Body of pancreas (tissue), 4 donors: ENCODE measurements at regions not wholly inside any gene's neighbourhood (a gene's known extent, or its start where the extent isn't known, plus 50 kb on each side); places are given as distances from the start of the nearest gene placed in this dataset.
A peak's percentile ranks its signal among the peaks of the same experiment; 100 is the strongest.

Source experiments
- ATAC-seq: fragments of 150-250 bp; one replicate; pipeline ENCODE4 v1.9.1; 2016
- DNase-seq, 4 donors: peaks; one replicate each; pipeline ENCODE4 v3.0.0-alpha.2; 2019
- H3K27ac ChIP-seq, 4 donors: fragments of 200-600 bp; sonication (generic); 1 replicate in 3 of 4; 2 replicates in 1 of 4; pipeline versions ENCODE4 v1.5.1 to v1.6.1; 2016 to 2019; ENCODE audit warnings: mild to moderate bottlenecking in 1 of 4, mixed read lengths in 1 of 4, moderate library complexity in 1 of 4
- H3K27me3 ChIP-seq, 2 donors: fragments of 200-600 bp; sonication (generic); one replicate each; pipeline ENCODE4 v1.6.0; 2016; ENCODE audit warnings: mild to moderate bottlenecking in 1 of 2
- H3K36me3 ChIP-seq, 2 donors: fragments of 200-600 bp; sonication (generic); replicated peaks in 1 of 2; 2 replicates each; pipeline ENCODE4 v1.5.1; 2016; ENCODE audit warnings: low read depth in 2 of 2; ENCODE audit not compliant: insufficient read depth in 1 of 2
- H3K4me1 ChIP-seq: fragments of 200-600 bp; sonication (generic); one replicate; pipeline ENCODE4 v1.6.0; 2016
- H3K4me3 ChIP-seq, 2 donors: fragments of 200-600 bp; sonication (generic); 1 replicate in 1 of 2; 2 replicates in 1 of 2; pipeline ENCODE4 v1.5.1; 2016 to 2019
- H3K9me3 ChIP-seq, 3 donors: fragments of 200-600 bp; sonication (generic); 1 replicate in 2 of 3; 2 replicates in 1 of 3; pipeline ENCODE4 v1.5.1; 2016
- CTCF ChIP-seq, 7 experiments: fragments of 450-650 bp in 4 of 7; fragments of 200-600 bp in 3 of 7; sonication (generic) in 3 of 7; IDR thresholded peaks; one replicate each; pipeline ENCODE4 v1.5.1; 2016 to 2019; ENCODE audit warnings: antibody characterized with exemption in 7 of 7
- POLR2A ChIP-seq, 3 donors: fragments of 450-650 bp; IDR thresholded peaks; one replicate each; pipeline ENCODE4 v1.6.1; 2016; ENCODE audit warnings: antibody characterized with exemption in 3 of 3, mild to moderate bottlenecking in 2 of 3
- WGBS, 2 donors: methylation state at CpG; one replicate each; pipeline ENCODE4 v1.1.5; 2017; 5-methylcytosine and 5-hydroxymethylcytosine counted together
- intact Hi-C: fragments of 100-400 bp; cut with DNase I; formaldehyde crosslinking; loops from one replicate; pipeline ENCODE4 v1.15.1; 2023

GRCh38 chr5:174972291-174972690 is 247.9 kb downstream of the MSX2 start:
- peak; percentile 92 for ATAC-seq
- Histone ChIP-seq H3K27ac (peak overlapping the region in 2 of 4 donors; percentile 10 to 24), H3K4me3 (no peak overlapping the region), H3K36me3 (no peaks in the 10 kb centered on the region), H3K4me1 (peaks cover 23% of the 10 kb centered on the region), H3K9me3 (no peaks in the 10 kb centered on the region), H3K27me3 (no peaks in the 10 kb centered on the region)
- intact Hi-C loops = no loop called here
- peak; percentile 19 to 75 (median 48) for DNase-seq
- WGBS, 2 donors = 9 to 30% methylated on average over 2 of the region's 2 CpGs
- no peak for TF ChIP-seq CTCF (IDR thresholded peaks at IDR 0.05)
- no peak for TF ChIP-seq POLR2A (IDR thresholded peaks at IDR 0.05)

- H3K36me3 ChIP-seq = no peaks in the 10 kb centered on the region
- no peak overlapping the region for H3K27ac ChIP-seq
- H3K9me3 ChIP-seq = no peaks in the 10 kb centered on the region
- no peak overlapping the region for H3K4me3 ChIP-seq
- TF ChIP-seq CTCF (IDR thresholded peaks at IDR 0.05) = no peak
- TF ChIP-seq POLR2A (IDR thresholded peaks at IDR 0.05) = no peak
- DNase-seq (no peak), ATAC-seq (no peak)
- intact Hi-C loops = no loop called here
- H3K4me1 ChIP-seq = peaks cover 23% of the 10 kb centered on the region
- no peaks in the 10 kb centered on the region for H3K27me3 ChIP-seq
Measured at GRCh38 chr5:174971210-174971609, 246.8 kb downstream of the MSX2 start.

GRCh38 chr5:174970502-174970901 is 246.1 kb downstream of the MSX2 start:
- no peak overlapping the region for H3K27ac ChIP-seq
- 36 to 39% methylated on average over 4 of the region's 4 CpGs for WGBS, 2 donors
- DNase-seq (peak in 3 of 4 donors; percentile 16 to 56 (median 27)), ATAC-seq (peak; percentile 20)
- peaks cover 23% of the 10 kb centered on the region for H3K4me1 ChIP-seq
- intact Hi-C loops = no loop called here
- H3K4me3 ChIP-seq = no peak overlapping the region
- H3K27me3 ChIP-seq = no peaks in the 10 kb centered on the region
- TF ChIP-seq CTCF (IDR thresholded peaks at IDR 0.05) (no peak), POLR2A (IDR thresholded peaks at IDR 0.05) (no peak)
- H3K36me3 ChIP-seq = no peaks in the 10 kb centered on the region
- H3K9me3 ChIP-seq = no peaks in the 10 kb centered on the region

- no peak for DNase-seq
- Histone ChIP-seq H3K27me3 (no peaks in the 10 kb centered on the region), H3K36me3 (no peaks in the 10 kb centered on the region), H3K27ac (no peak overlapping the region), H3K9me3 (no peaks in the 10 kb centered on the region), H3K4me1 (no peaks in the 10 kb centered on the region), H3K4me3 (no peak overlapping the region)
- 71 to 79% methylated on average over 6 of the region's 6 CpGs for WGBS, 2 donors
- ATAC-seq = no peak
- TF ChIP-seq POLR2A (IDR thresholded peaks at IDR 0.05) (no peak), CTCF (IDR thresholded peaks at IDR 0.05) (no peak)
- intact Hi-C loops = loop anchor here (5.0 kb wide), 1 partner anchor 488 kb away; the partner anchor contains the start of gene DRD1
Measured at GRCh38 chr5:174953871-174954270, 229.5 kb downstream of the MSX2 start.

GRCh38 chr5:174951151-174951780 is 226.9 kb downstream of the MSX2 start:
- Histone ChIP-seq H3K36me3 (no peaks in the 10 kb centered on the region), H3K27me3 (no peaks in the 10 kb centered on the region), H3K27ac (no peak overlapping the region), H3K4me3 (no peak overlapping the region), H3K9me3 (no peaks in the 10 kb centered on the region), H3K4me1 (no peaks in the 10 kb centered on the region)
- intact Hi-C loops = loop anchor here (5.0 kb wide), 1 partner anchor 491 kb away; the partner anchor contains the start of gene DRD1
- WGBS, 2 donors = 20 to 22% methylated on average over 5 of the region's 5 CpGs
- no peak for TF ChIP-seq POLR2A (IDR thresholded peaks at IDR 0.05)
- TF ChIP-seq CTCF (IDR thresholded peaks at IDR 0.05) = peak; percentile 75 to 89 (median 79)
- ATAC-seq = peak; percentile 60
- peak; percentile 58 to 64 (median 62) for DNase-seq
